Body of pancreas (tissue), 4 donors: ENCODE measurements at regions not wholly inside any gene's neighbourhood (a gene's known extent, or its start where the extent isn't known, plus 50 kb on each side); places are given as distances from the start of the nearest gene placed in this dataset.

Experiments
- ATAC-seq: fragments of 150-250 bp; one replicate; pipeline ENCODE4 v1.9.1; 2016
- DNase-seq, 4 donors: peaks; one replicate each; pipeline ENCODE4 v3.0.0-alpha.2; 2019
- H3K27ac ChIP-seq, 4 donors: fragments of 200-600 bp; sonication (generic); 1 replicate in 3 of 4; 2 replicates in 1 of 4; pipeline versions ENCODE4 v1.5.1 to v1.6.1; 2016 to 2019; ENCODE audit warnings: mild to moderate bottlenecking in 1 of 4, mixed read lengths in 1 of 4, moderate library complexity in 1 of 4
- H3K27me3 ChIP-seq, 2 donors: fragments of 200-600 bp; sonication (generic); one replicate each; pipeline ENCODE4 v1.6.0; 2016; ENCODE audit warnings: mild to moderate bottlenecking in 1 of 2
- H3K36me3 ChIP-seq, 2 donors: fragments of 200-600 bp; sonication (generic); replicated peaks in 1 of 2; 2 replicates each; pipeline ENCODE4 v1.5.1; 2016; ENCODE audit warnings: low read depth in 2 of 2; ENCODE audit not compliant: insufficient read depth in 1 of 2
- H3K4me1 ChIP-seq: fragments of 200-600 bp; sonication (generic); one replicate; pipeline ENCODE4 v1.6.0; 2016
- H3K4me3 ChIP-seq, 2 donors: fragments of 200-600 bp; sonication (generic); 1 replicate in 1 of 2; 2 replicates in 1 of 2; pipeline ENCODE4 v1.5.1; 2016 to 2019
- H3K9me3 ChIP-seq, 3 donors: fragments of 200-600 bp; sonication (generic); 1 replicate in 2 of 3; 2 replicates in 1 of 3; pipeline ENCODE4 v1.5.1; 2016
- CTCF ChIP-seq, 7 experiments: fragments of 450-650 bp in 4 of 7; fragments of 200-600 bp in 3 of 7; sonication (generic) in 3 of 7; IDR thresholded peaks; one replicate each; pipeline ENCODE4 v1.5.1; 2016 to 2019; ENCODE audit warnings: antibody characterized with exemption in 7 of 7
- POLR2A ChIP-seq, 3 donors: fragments of 450-650 bp; IDR thresholded peaks; one replicate each; pipeline ENCODE4 v1.6.1; 2016; ENCODE audit warnings: antibody characterized with exemption in 3 of 3, mild to moderate bottlenecking in 2 of 3
- WGBS, 2 donors: methylation state at CpG; one replicate each; pipeline ENCODE4 v1.1.5; 2017; 5-methylcytosine and 5-hydroxymethylcytosine counted together
- intact Hi-C: fragments of 100-400 bp; cut with DNase I; formaldehyde crosslinking; loops from one replicate; pipeline ENCODE4 v1.15.1; 2023

- no peak for ATAC-seq
- Histone ChIP-seq H3K9me3 (no peaks in the 10 kb centered on the region), H3K4me1 (no peaks in the 10 kb centered on the region), H3K4me3 (no peak overlapping the region), H3K36me3 (no peaks in the 10 kb centered on the region), H3K27ac (no peak overlapping the region), H3K27me3 (no peaks in the 10 kb centered on the region)
- intact Hi-C loops: no loop called here
- no peak for DNase-seq
- no peak for TF ChIP-seq POLR2A (IDR thresholded peaks at IDR 0.05)
- TF ChIP-seq CTCF (IDR thresholded peaks at IDR 0.05): no peak
- 53 to 63% methylated on average over 1 of the region's 1 CpG for WGBS, 2 donors
Observed at GRCh38 chr4:162560073-162560472, 396.3 kb upstream of the FSTL5 start.

GRCh38 chr4:162557516-162558106, 393.8 kb upstream of the FSTL5 start:
- no peak for DNase-seq
- Histone ChIP-seq H3K4me3 (no peak overlapping the region), H3K4me1 (no peaks in the 10 kb centered on the region), H3K27me3 (no peaks in the 10 kb centered on the region), H3K36me3 (no peaks in the 10 kb centered on the region), H3K27ac (no peak overlapping the region), H3K9me3 (no peaks in the 10 kb centered on the region)
- intact Hi-C loops: no loop called here
- ATAC-seq: no peak
- WGBS, 2 donors: 45 to 58% methylated on average over 4 of the region's 4 CpGs
- TF ChIP-seq CTCF (IDR thresholded peaks at IDR 0.05) (no peak), POLR2A (IDR thresholded peaks at IDR 0.05) (no peak)

- DNase-seq: no peak
- Histone ChIP-seq H3K4me1 (no peaks in the 10 kb centered on the region), H3K4me3 (no peak overlapping the region), H3K27me3 (no peaks in the 10 kb centered on the region), H3K9me3 (no peaks in the 10 kb centered on the region), H3K27ac (no peak overlapping the region), H3K36me3 (no peaks in the 10 kb centered on the region)
- intact Hi-C loops: no loop called here
- TF ChIP-seq POLR2A (IDR thresholded peaks at IDR 0.05) (no peak), CTCF (IDR thresholded peaks at IDR 0.05) (no peak)
- 31 to 43% methylated on average over 1 of the region's 1 CpG for WGBS, 2 donors
- no peak for ATAC-seq
Observed at GRCh38 chr4:162535121-162535520, 371.3 kb upstream of the FSTL5 start.

GRCh38 chr4:162523171-162523570, 359.4 kb upstream of the FSTL5 start:
- WGBS, 2 donors: 68 to 71% methylated on average over 4 of the region's 4 CpGs
- no peak for ATAC-seq
- no peak for DNase-seq
- Histone ChIP-seq H3K27ac (no peak overlapping the region), H3K4me1 (no peaks in the 10 kb centered on the region), H3K27me3 (no peaks in the 10 kb centered on the region), H3K36me3 (no peaks in the 10 kb centered on the region), H3K4me3 (no peak overlapping the region), H3K9me3 (no peaks in the 10 kb centered on the region)
- intact Hi-C loops: no loop called here
- no peak for TF ChIP-seq CTCF (IDR thresholded peaks at IDR 0.05)
- no peak for TF ChIP-seq POLR2A (IDR thresholded peaks at IDR 0.05)

- Histone ChIP-seq H3K36me3 (no peaks in the 10 kb centered on the region), H3K4me1 (no peaks in the 10 kb centered on the region)
Observed at GRCh38 chr4:162522724-162523123, 358.9 kb upstream of the FSTL5 start.

More at GRCh38 chr4:162522724-162523123, 358.9 kb upstream of the FSTL5 start:
- WGBS, 2 donors: 45 to 51% methylated on average over 1 of the region's 1 CpG
- Histone ChIP-seq H3K9me3 (no peaks in the 10 kb centered on the region), H3K4me3 (no peak overlapping the region), H3K27me3 (no peaks in the 10 kb centered on the region), H3K27ac (no peak overlapping the region)
- no peak for DNase-seq
- TF ChIP-seq CTCF (IDR thresholded peaks at IDR 0.05) (no peak), POLR2A (IDR thresholded peaks at IDR 0.05) (no peak)
- no peak for ATAC-seq
- intact Hi-C loops: no loop called here
